GM21786 (cell line): ENCODE measurements at regions not wholly inside any gene's neighbourhood (a gene's known extent, or its start where the extent isn't known, plus 50 kb on each side); places are given as distances from the start of the nearest gene placed in this dataset.
"Not testable (repeated sequence)": the region's sequence is repeated elsewhere in the genome, so short reads cannot be mapped to it uniquely, and the experiment has no call there.

Experiments
- ATAC-seq: cut with Tn5 transposase; IDR thresholded peaks from one replicate; pipeline ENCODE4 v1.9.1; 2021; ENCODE audit not compliant: unreplicated experiment

- ATAC-seq, result no peak
These were observed 170.1 kb downstream of the RPRM start for GRCh38 chr2:153308466-153308865.

- no peak for ATAC-seq
These were observed 171.3 kb downstream of the RPRM start for GRCh38 chr2:153307223-153307622.

- no peak for ATAC-seq
These were observed 178.8 kb downstream of the RPRM start for GRCh38 chr2:153299809-153300208.

GRCh38 chr2:153299217-153299616 is 179.3 kb downstream of the RPRM start:
- ATAC-seq, result no peak

GRCh38 chr2:153294199-153294786 is 184.3 kb downstream of the RPRM start:
- no peak for ATAC-seq

GRCh38 chr2:153291718-153292117 is 186.8 kb downstream of the RPRM start:
- ATAC-seq, result no peak

- peak; percentile 63 for ATAC-seq
These were observed 191.3 kb downstream of the RPRM start for GRCh38 chr2:153287109-153287801.

- ATAC-seq, result no peak
These were observed 209.6 kb downstream of the RPRM start for GRCh38 chr2:153268941-153269461.

- not testable (repeated sequence) for ATAC-seq
These were observed 221.7 kb downstream of the RPRM start for GRCh38 chr2:153256876-153257275.

GRCh38 chr2:153246636-153247035 is 231.9 kb downstream of the RPRM start:
- not testable (repeated sequence) for ATAC-seq

- peak; percentile 90 for ATAC-seq
These were observed 243.0 kb downstream of the RPRM start for GRCh38 chr2:153235516-153235915.

- no peak for ATAC-seq
These were observed 246.1 kb downstream of the RPRM start for GRCh38 chr2:153232464-153232863.

GRCh38 chr2:153230977-153231376 is 247.6 kb downstream of the RPRM start:
- ATAC-seq, result no peak

- ATAC-seq, result no peak
These were observed 249.7 kb downstream of the RPRM start for GRCh38 chr2:153228904-153229303.

GRCh38 chr2:153227981-153228380 is 250.6 kb downstream of the RPRM start:
- ATAC-seq, result no peak

GRCh38 chr2:153222231-153223165 is 256.1 kb downstream of the RPRM start:
- ATAC-seq, result no peak

- no peak for ATAC-seq
These were observed 257.1 kb downstream of the RPRM start for GRCh38 chr2:153221506-153221905.

GRCh38 chr2:153221087-153221486 is 257.5 kb downstream of the RPRM start:
- no peak for ATAC-seq

- no peak for ATAC-seq
These were observed 259.7 kb downstream of the RPRM start for GRCh38 chr2:153218851-153219250.

- ATAC-seq, result no peak
These were observed 264.2 kb downstream of the RPRM start for GRCh38 chr2:153214337-153214736.

- ATAC-seq, result peak; percentile 48
These were observed 265.5 kb downstream of the RPRM start for GRCh38 chr2:153213022-153213421.
